ENCODE measurements at regions not wholly inside any gene's neighbourhood (a gene's known extent, or its start where the extent isn't known, plus 50 kb on each side); places are given as distances from the start of the nearest gene placed in this dataset.

GRCh38 chr3:44048949-44049348 is 192.7 kb upstream of the TOPAZ1 start:
- no peak for DNase-seq (ENCODE audit: extremely low read depth, insufficient read length)
- Histone ChIP-seq H3K36me3 (ENCODE audit: control insufficient read depth, insufficient read depth, low read length) (no peaks in the 10 kb centered on the region), H3K4me3 (replicated peaks; ENCODE audit: low read depth, low read length) (no peak overlapping the region), H3K27me3 (replicated peaks; ENCODE audit: control insufficient read depth, insufficient read depth, low read length) (no peaks in the 10 kb centered on the region)
- no peak for TF ChIP-seq CTCF (IDR thresholded peaks at IDR 0.05; ENCODE audit: insufficient read depth, low read length, poor library complexity, severe bottlenecking)

DNA sequence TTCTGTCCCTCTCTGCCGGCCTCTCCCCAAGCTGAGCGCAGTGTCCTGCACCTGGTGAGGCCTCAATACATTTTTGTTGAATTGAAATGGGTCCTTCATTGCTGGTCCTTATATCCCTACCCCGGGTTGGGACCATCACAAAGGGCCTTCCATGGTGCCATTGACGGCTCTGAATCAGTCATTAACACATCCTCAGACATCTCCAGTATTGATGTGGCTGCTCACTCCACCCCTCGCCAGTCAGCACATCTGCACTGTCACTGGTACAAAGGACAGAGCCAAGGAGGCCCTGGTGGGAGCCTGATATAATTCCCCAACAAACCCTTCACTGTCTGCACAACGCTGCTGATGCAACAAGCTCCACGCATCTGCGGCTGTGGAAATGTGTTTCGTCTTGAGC is 191.6 kb upstream of the TOPAZ1 start:
- DNase-seq (ENCODE audit: extremely low read depth, insufficient read length): no peak
- H3K4me3 ChIP-seq (replicated peaks; ENCODE audit: low read depth, low read length): no peak overlapping the region

DNA sequence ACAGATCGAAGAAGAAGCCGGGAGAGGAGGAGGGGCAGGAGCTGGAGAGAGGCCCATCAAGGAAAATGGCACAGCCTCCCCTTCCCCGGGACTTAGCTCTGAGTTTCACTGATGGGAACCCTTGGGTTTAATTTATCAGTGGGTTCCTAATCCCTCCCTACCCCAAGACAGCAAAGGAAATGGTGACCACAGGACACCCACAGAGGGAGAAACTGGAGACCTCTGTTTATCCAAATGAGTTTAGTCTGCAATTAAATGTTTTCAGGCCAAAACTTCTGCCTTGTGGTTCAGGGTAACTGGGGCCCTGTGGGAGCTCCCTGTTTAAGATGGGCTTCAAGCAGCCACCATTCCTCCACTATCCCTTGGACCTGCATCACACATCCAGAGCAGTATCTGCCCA is 190.8 kb upstream of the TOPAZ1 start:
- no peak overlapping the region for H3K4me3 ChIP-seq (replicated peaks; ENCODE audit: low read depth, low read length)
- no peak for DNase-seq (ENCODE audit: extremely low read depth, insufficient read length)
- no peak for TF ChIP-seq CTCF (IDR thresholded peaks at IDR 0.05; ENCODE audit: insufficient read depth, low read length, poor library complexity, severe bottlenecking)

More for the DNA sequence above, 191.6 kb upstream of the TOPAZ1 start:
- H3K27me3 ChIP-seq (replicated peaks; ENCODE audit: control insufficient read depth, insufficient read depth, low read length): no peaks in the 10 kb centered on the region
- H3K36me3 ChIP-seq (ENCODE audit: control insufficient read depth, insufficient read depth, low read length): no peaks in the 10 kb centered on the region
- no peak for TF ChIP-seq CTCF (IDR thresholded peaks at IDR 0.05; ENCODE audit: insufficient read depth, low read length, poor library complexity, severe bottlenecking)

GRCh38 chr3:44055951-44056350 is 185.7 kb upstream of the TOPAZ1 start:
- no peak for DNase-seq (ENCODE audit: extremely low read depth, insufficient read length)
- TF ChIP-seq CTCF (IDR thresholded peaks at IDR 0.05; ENCODE audit: insufficient read depth, low read length, poor library complexity, severe bottlenecking): no peak
- Histone ChIP-seq H3K4me3 (replicated peaks; ENCODE audit: low read depth, low read length) (no peak overlapping the region), H3K27me3 (replicated peaks; ENCODE audit: control insufficient read depth, insufficient read depth, low read length) (no peaks in the 10 kb centered on the region), H3K36me3 (ENCODE audit: control insufficient read depth, insufficient read depth, low read length) (no peaks in the 10 kb centered on the region)

More for the DNA sequence above, 190.8 kb upstream of the TOPAZ1 start:
- Histone ChIP-seq H3K27me3 (replicated peaks; ENCODE audit: control insufficient read depth, insufficient read depth, low read length) (no peaks in the 10 kb centered on the region), H3K36me3 (ENCODE audit: control insufficient read depth, insufficient read depth, low read length) (no peaks in the 10 kb centered on the region)

DNA sequence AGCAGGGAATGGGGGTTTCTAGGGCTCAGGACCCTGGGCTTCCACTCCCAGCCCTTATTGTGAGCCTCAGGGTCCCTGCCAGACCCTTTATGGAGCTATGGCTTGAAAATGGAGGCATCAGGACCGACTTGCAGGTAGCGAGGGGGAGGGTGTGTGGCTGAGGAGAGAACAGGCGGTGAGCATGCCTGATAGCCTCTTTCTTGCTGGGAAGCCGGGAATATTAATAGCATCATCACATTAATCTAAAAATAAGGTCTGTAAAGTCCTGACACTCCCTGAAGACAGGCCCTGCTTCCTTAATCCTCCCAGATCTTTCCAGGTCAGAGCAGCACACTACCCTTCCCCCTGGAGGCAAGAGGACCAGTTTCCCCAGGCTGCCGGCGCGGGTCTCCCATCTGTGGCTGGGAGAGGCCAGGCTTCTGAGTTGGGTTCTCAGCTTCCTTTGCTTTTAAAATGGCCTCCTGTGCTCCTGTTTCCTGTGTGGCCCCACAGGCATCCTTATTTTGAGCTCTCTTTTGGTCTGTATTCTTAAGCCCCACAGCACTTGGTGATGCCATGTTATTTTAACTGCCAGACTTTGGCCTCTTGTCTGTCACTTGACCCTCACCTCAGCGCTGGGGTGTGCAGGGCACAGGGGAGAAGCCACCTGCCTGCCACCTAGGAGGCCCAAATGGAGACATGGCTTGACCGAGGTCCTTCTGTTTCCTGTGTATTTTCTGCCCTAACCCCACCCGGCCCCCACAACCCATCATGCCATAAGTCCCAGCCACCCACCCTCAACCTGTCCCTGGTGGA is 185.0 kb upstream of the TOPAZ1 start:
- TF ChIP-seq CTCF (IDR thresholded peaks at IDR 0.05; ENCODE audit: insufficient read depth, low read length, poor library complexity, severe bottlenecking): no peak
- Histone ChIP-seq H3K36me3 (ENCODE audit: control insufficient read depth, insufficient read depth, low read length) (no peaks in the 10 kb centered on the region), H3K27me3 (replicated peaks; ENCODE audit: control insufficient read depth, insufficient read depth, low read length) (no peaks in the 10 kb centered on the region), H3K4me3 (replicated peaks; ENCODE audit: low read depth, low read length) (no peak overlapping the region)
- DNase-seq (ENCODE audit: extremely low read depth, insufficient read length): no peak
